MV-4-11 (cell line): ENCODE measurements at regions not wholly inside any gene's neighbourhood (a gene's known extent, or its start where the extent isn't known, plus 50 kb on each side); places are given as distances from the start of the nearest gene placed in this dataset.

Experiments used
- DNase-seq: peaks from one replicate; lab custom pipeline; 2025; lab: John Stamatoyannopoulos, UW

DNA sequence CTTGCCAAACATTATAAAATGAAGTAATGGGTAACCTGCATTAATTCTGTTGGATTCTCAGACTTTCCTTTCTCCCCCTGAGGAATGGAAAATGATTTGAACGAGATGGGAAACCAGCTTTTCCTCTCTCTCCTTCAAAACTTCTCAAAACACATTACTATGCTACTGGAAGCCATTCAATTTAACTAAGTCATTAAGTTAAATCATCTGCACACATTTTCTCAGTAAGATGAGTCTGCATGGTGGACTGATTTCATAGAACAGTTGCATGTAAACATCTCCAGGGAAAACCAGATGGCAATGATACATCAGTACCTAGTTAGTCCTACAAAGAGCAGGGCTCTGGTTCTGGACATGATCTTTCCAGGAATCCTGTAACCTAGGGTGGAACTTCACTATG, 59.9 kb downstream of the BMP4 start:
- no peak for DNase-seq

GRCh38 chr14:53894456-53894855, 62.2 kb downstream of the BMP4 start:
- DNase-seq: peak; percentile 3

GRCh38 chr14:53893374-53893773, 63.3 kb downstream of the BMP4 start:
- no peak for DNase-seq

GRCh38 chr14:53890611-53891101, 66.0 kb downstream of the BMP4 start:
- DNase-seq: no peak

GRCh38 chr14:53888535-53889386, 67.9 kb downstream of the BMP4 start:
- no peak for DNase-seq

- no peak for DNase-seq
These were observed 71.4 kb downstream of the BMP4 start for GRCh38 chr14:53885136-53885640.

GRCh38 chr14:53884601-53885000, 72.0 kb downstream of the BMP4 start:
- no peak for DNase-seq

- no peak for DNase-seq
These were observed 72.9 kb downstream of the BMP4 start for GRCh38 chr14:53883739-53884138.

- DNase-seq: no peak
These were observed 73.9 kb downstream of the BMP4 start for GRCh38 chr14:53882684-53883083.

DNA sequence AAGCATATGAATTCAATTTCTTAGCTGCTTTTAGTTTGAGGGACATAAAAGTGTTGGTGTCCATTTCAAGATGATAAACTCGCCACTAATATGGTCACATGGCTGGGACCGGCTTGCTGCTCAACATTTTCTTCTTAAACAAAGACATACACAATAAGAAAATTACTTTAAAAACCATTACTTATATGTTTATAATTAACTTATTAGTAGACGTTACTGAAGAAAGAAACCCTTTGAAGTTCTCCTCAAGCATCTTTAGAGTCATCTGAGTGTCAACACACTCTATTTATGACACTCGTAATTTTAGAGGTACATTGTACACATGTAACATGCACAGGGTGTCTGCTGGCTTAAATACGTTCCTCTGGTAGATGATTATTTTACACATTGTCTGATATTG, 74.7 kb downstream of the BMP4 start:
- DNase-seq: no peak

- no peak for DNase-seq
These were observed 75.3 kb downstream of the BMP4 start for GRCh38 chr14:53881161-53881871.

GRCh38 chr14:53880761-53881160, 75.9 kb downstream of the BMP4 start:
- no peak for DNase-seq

DNA sequence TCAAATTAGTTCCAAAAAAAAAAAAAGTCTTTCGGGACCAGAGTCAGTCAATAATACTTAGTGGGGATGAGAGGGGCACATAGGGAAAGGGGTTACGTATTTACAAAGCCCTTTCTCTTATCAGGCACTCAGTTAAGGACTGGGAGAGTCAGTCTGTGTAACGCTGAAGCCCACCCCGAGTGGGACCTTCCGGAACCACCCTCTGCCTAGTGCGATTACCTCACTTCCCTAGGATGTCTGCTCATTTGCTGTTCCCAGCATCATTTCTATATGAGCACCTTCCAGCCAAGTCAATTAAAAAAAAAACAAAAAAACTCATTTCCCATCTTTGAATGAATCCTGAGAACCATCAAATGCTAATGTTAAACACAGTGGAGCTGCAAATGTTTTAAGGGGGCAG, 76.9 kb downstream of the BMP4 start:
- no peak for DNase-seq

DNA sequence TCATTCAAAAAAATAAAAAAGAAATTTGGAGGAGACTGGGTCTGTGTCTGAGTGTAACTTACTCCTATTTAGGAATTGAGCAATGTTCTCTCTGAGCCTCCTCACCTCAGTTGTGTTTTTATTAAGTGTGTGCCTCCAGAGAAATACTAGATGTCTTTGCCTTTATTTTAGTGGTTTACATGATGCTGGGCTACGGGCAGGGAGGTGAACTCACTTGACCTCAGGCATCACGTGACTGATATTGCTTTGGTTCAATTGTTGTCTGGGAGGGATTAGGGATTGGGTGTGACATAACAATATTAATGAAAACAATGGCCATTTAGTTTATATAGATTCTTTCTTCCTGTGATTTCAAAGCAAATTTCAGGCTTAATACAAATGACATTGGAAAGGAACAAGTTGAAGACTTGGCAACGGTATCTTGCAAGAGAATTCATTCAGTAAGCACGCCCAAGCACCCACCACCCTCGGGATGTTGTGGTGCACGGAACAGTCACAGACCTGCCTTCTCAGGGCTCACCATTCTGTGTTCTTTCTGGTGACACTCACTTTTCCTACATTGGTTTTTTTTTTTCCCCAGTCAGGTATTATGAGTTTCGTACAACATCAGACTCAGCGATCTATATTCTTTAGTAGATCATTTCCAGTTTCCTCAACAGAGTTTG, 77.5 kb downstream of the BMP4 start:
- DNase-seq: no peak

DNA sequence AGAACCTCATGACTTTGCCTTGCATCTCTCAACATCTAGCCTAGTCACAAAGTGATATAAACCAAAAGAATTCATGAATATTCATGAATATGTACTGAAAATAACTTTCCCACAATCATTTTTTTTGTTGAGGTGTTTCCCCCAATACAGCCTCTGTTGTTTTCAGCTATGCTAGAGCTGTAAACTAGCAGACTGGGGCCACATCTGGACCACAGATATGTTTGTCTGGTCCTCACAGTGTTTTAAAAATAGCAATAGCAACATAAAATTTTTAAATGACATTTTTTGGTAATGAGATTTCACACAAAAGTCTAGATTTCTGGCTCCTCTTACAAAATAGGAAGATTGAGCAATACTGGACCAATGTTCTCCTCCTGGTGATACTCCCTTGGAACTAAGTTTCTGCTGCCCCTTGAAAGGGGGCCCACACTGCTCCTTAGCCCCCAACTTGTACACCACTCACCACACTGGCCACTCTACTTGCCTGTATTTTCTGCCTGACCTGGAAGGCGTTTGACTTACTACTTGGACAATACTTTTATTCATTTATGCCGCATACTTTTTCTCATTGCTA, 81.2 kb downstream of the BMP4 start:
- no peak for DNase-seq

DNA sequence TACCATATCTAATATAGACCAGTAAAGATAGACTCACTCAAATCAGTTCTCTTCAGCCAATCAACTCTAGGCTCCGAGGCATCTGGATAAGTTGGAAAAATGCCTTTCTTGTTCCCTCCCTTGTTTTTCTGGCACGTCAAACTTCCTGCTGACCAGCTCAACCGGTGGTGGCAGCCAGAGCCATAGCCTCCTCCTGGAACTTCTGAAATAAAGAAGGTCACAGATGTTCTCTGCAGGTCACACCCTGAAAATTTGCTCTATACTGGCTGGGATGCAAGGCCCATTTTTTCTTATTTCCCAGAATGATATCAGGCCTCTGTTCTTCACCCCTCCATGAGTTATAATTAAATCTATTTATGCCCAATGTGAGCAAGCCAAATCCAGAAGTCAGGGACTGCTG, 81.9 kb downstream of the BMP4 start:
- no peak for DNase-seq

- DNase-seq: no peak
These were observed 83.9 kb downstream of the BMP4 start for GRCh38 chr14:53872681-53873089.

GRCh38 chr14:53871951-53872350, 84.7 kb downstream of the BMP4 start:
- DNase-seq: no peak

DNA sequence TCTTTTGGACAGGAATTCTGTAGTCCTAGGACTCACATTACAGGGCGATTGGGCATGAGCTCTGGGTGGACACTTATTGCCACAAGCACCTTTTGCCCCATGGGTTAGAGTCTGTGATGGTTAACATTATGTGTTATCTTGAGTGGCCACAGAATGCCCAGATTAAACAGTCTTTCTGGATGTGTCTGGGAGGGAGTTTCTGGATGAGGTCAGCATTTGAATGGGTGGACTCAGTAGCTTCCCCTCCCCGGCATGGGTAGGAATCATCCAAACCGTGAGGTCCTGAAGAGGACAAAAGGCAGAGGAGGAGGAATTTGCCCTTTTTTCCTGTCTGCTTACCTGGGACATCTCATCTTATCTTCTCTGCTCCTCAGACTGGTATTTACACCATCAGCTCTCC, 85.6 kb downstream of the BMP4 start:
- DNase-seq: no peak

DNA sequence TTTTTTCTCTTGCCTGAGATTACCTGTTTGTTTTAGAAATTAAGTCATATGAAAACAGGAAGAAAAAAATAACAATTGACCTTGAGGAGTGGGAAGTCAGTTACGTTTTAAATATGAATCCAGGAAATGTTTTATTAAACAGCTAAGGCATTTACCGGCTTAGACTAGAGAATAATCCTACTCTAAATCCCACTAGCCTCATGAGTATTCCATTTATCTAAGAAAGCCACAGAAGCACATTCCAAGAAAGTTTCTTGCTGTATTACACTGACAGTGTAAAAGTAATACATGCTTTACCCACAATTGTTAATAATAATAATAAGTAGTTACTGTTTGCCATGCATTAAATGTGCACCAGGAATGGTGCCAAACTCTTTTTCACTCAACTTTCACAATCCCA, 90.9 kb downstream of the BMP4 start:
- DNase-seq: no peak

DNA sequence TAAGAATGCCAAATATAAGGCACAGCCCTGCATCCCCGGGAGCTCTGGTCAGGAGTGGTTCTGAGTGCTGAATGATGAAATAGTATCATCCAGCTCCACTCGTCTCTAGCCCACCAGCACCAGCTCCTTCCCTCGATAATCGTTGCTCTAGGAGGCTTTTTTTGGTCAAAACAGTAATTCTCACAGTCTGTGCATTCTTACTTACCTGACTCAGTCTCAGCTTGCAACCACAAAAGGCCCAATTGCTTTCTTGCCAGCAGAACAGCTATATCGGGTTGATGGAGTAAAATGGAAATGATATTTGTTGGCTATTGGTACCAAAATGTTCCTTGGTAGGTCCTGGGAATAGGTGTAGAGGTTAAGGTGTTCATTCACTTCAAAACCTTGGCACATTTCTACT, 94.8 kb downstream of the BMP4 start:
- DNase-seq: no peak

DNA sequence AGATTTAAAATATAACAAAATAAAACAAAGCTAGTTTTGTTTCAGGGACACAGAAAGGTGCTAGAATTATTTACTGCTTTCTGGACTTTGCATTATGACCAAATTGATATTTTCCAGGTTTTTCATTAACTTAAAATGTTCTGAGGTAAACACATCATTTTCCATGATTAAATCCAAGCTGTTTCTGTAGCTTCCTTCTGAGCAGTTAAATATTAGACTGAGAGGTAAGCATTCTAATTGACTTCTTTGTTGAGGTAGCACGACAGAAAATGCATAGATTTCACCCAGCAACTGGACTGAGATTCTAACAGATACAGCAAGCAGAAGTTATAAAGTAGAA, 98.3 kb downstream of the BMP4 start:
- no peak for DNase-seq
